Umbilical cord (tissue), 1 donor: ENCODE measurements at regions not wholly inside any gene's neighbourhood (a gene's known extent, or its start where the extent isn't known, plus 50 kb on each side); places are given as distances from the start of the nearest gene placed in this dataset.

ENCODE experiments used
- DNase-seq: peaks from one replicate; pipeline ENCODE4 v3.0.0-alpha.2; 2015; ENCODE audit warnings: low spot score

- DNase-seq = peak; percentile 61
Observed at GRCh38 chr10:31081937-31082840, 50.5 kb upstream of the ZNF438 start.

DNA sequence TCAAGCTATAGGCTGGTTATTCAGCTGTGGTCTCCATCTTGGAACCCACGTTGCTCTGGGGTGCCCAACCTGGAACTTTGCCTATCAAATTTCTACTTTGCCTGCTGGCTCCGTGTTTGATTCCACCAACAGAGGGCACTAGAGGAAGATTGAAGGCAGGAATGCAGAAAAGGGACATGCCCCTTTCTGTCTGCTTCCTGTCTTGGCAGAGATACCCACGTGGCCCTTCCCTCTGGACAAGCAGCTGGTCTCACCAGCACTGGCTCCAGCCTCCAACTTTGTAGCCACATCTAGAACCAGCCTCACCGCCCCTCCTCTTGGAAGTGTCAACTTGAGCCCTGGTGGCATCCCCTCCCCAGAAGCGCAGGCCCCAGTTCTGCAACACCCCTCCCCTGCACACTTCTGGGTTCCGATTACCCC is 52.1 kb upstream of the ZNF438 start:
- DNase-seq = no peak

GRCh38 chr10:31087011-31087410 is 55.3 kb upstream of the ZNF438 start:
- no peak for DNase-seq

DNA sequence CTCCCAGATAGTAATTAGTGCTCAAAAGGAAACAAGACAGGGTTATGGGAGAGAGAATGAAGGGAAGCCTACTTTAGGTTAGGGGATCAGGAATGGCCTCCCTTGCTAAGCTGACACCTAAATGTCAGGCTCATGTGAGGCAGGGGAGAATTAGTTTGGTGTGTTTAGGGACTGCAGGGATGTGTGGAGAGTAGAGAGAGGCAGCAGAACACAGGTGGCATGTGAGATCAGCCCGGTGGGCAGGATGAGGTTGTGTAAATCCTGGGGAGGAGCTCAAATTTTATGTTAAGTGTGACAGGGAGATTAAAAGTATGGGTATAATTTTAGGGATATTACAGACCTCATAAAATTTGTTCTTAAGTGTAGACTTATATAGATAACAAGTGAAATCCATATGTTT is 56.2 kb upstream of the ZNF438 start:
- DNase-seq = no peak

GRCh38 chr10:31090894-31091607 is 59.4 kb upstream of the ZNF438 start:
- DNase-seq = no peak

GRCh38 chr10:31095677-31096560 is 64.3 kb upstream of the ZNF438 start:
- no peak for DNase-seq

GRCh38 chr10:31098046-31098445 is 66.4 kb upstream of the ZNF438 start:
- DNase-seq = peak; percentile 52

DNA sequence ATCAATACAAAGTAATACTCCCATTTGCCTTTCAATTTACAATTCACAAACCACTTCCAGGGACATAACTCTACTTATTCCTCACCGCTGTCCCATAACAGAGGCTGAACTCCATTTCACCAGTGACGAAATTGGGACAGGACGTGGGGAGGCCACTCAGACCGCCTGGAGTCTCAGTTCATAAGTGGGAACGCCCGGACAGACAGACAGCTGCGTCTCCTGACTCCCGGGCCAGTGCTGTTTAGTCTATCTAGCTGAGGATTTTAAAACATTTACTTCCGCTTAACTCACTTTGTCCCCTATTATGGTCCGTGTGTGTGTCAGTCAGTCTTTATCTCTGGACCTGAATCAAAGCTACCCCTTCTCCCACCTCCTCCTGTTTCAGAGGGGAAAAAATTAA is 67.4 kb upstream of the ZNF438 start:
- no peak for DNase-seq

- DNase-seq = no peak
Observed at GRCh38 chr10:31099664-31100063, 68.0 kb upstream of the ZNF438 start.

DNA sequence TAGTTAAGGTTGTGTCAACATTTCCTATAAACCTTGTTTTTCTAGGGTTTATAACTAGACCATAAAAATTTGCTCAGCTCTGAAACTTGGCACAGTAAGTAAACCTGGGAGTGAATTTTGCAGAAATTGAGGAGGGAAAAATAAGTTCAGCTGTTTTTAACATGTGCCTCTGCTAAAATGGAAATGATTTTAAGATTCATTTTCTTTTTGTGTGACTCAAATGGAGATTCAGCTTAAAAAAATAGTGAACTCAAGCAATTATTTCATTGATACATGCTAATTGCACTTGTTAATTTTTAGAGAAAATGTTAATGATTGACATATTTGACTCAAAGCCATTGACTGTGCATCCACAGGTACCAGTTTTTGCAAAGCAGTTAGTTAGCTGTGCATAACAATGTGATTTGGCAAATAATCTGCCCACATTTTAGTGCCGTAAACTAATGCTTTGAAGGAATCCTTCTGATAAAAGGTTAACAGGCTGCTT is 68.5 kb upstream of the ZNF438 start:
- no peak for DNase-seq

GRCh38 chr10:31100662-31101061 is 69.0 kb upstream of the ZNF438 start:
- DNase-seq = no peak

- DNase-seq = no peak
Observed at GRCh38 chr10:31101123-31101522, 69.5 kb upstream of the ZNF438 start.

GRCh38 chr10:31102421-31102820 is 70.8 kb upstream of the ZNF438 start:
- DNase-seq = no peak

DNA sequence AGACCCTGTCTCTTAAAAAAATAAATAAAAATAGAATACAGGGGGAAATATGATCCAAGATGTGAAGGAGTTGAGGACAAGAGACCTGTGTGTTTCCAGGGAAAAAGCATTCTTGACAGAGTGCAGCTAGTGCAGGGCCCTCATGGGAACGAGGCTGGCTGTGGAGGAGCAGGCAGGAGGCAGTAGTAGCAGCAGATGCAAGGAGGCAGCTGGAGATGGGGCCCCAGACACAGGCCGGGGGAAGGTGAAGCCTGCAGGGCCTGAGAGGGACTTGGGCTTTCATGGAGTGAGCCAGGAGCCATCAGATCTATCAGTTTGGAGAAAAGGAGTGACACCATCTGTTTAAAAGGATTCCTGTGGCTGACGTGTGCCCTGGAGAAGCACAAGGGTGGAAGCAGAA is 71.4 kb upstream of the ZNF438 start:
- peak; percentile 15 for DNase-seq

DNA sequence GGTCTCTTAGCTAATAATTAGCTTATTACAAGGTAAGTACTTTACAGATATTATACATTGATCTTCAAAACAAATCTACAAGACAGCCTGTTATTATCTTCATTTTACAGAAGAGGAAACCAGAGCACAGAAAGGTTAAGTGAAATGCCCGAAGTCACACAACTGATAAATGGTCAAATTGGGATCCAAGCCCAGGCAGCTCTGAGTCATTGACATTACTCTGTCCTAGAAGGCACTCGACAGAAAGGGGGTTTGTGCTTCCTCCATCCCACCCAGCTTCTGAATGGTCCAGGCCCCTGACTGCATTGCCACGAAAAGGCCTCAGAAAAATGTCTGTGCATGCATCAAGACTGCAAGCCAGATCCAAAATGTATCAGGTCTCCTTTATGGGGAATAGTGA is 81.3 kb upstream of the ZNF438 start:
- no peak for DNase-seq

GRCh38 chr10:31116226-31116625 is 84.6 kb upstream of the ZNF438 start:
- DNase-seq = no peak

DNA sequence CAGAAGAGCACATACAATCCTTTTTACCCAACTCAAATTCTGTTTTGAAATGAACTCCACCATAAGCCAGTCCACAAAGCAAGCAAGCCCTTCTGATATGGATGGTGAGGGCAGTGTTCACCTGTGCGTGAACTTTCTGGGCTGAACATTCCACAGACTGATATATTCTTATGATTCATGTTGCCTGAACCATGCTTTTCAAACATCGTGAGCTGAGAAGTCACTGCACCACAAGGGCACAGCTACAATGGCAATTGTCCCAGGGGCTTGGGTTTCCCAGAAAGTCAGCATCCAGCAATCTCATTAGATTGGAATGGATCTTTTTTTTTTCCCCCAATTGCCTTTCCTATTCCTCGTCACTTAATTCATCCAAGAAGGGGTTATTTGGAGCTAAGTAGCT is 86.9 kb upstream of the ZNF438 start:
- no peak for DNase-seq

GRCh38 chr10:31120392-31120791 is 88.7 kb upstream of the ZNF438 start:
- DNase-seq = no peak

- no peak for DNase-seq
Observed at GRCh38 chr10:31120961-31121685, 89.5 kb upstream of the ZNF438 start.

- no peak for DNase-seq
Observed at GRCh38 chr10:31121757-31122577, 90.3 kb upstream of the ZNF438 start.
